HEK293T (cell line): ENCODE measurements at regions not wholly inside any gene's neighbourhood (a gene's known extent, or its start where the extent isn't known, plus 50 kb on each side); places are given as distances from the start of the nearest gene placed in this dataset.

ENCODE experiments used
- CTCF ChIA-PET: fragments of 350-600 bp; formaldehyde crosslinking; extraction: SDS; loops from one replicate; lab custom pipeline; 2021; ENCODE audit warnings: antibody characterized with exemption, inconsistent platforms; lab: Yijun Ruan, JAX
- POLR2A ChIA-PET: fragments of 350-600 bp; formaldehyde crosslinking; extraction: SDS; loops from one replicate; lab custom pipeline; 2020; ENCODE audit warnings: antibody characterized with exemption, inconsistent platforms; lab: Yijun Ruan, JAX
- DNase-seq: peaks from one replicate; pipeline ENCODE4 v3.0.0; 2012; ENCODE audit warnings: mixed read lengths; ENCODE audit errors: extremely low spot score
- ARNT ChIP-seq: fragments of 450-650 bp; IDR thresholded peaks from 2 replicates; pipeline ENCODE4 v1.6.1; 2017; ENCODE audit warnings: mild to moderate bottlenecking
- BHLHE40 ChIP-seq: fragments of 450-650 bp; IDR thresholded peaks from 2 replicates; pipeline ENCODE4 v1.6.1; 2016; ENCODE audit warnings: mild to moderate bottlenecking, moderate library complexity, borderline replicate concordance
- CTBP1 ChIP-seq: fragments of 450-650 bp; IDR thresholded peaks from 2 replicates; pipeline ENCODE4 v1.6.1; 2016; ENCODE audit warnings: borderline replicate concordance
- ELF4 ChIP-seq: fragments of 450-650 bp; IDR thresholded peaks from 2 replicates; pipeline ENCODE4 v1.6.1; 2017; ENCODE audit warnings: antibody characterized with exemption
- FOXA1 ChIP-seq: fragments of 450-650 bp; IDR thresholded peaks from 2 replicates; pipeline ENCODE4 v1.6.1; 2016; ENCODE audit warnings: mild to moderate bottlenecking
- FOXK2 ChIP-seq: fragments of 450-650 bp; IDR thresholded peaks from 2 replicates; pipeline ENCODE4 v1.6.1; 2016; ENCODE audit warnings: mild to moderate bottlenecking
- FOXM1 ChIP-seq: fragments of 450-650 bp; IDR thresholded peaks from 2 replicates; pipeline ENCODE4 v1.6.1; 2017; ENCODE audit warnings: mild to moderate bottlenecking, borderline replicate concordance
- HDGF ChIP-seq: fragments of 450-650 bp; IDR thresholded peaks from 2 replicates; pipeline ENCODE4 v1.6.1; 2017; ENCODE audit warnings: antibody characterized with exemption, borderline replicate concordance
- L3MBTL2 ChIP-seq: fragments of 450-650 bp; conservative IDR thresholded peaks from 2 replicates; pipeline ENCODE4 v1.6.1; 2016; ENCODE audit warnings: mild to moderate bottlenecking
- LEF1 ChIP-seq: fragments of 450-650 bp; IDR thresholded peaks from 2 replicates; pipeline ENCODE4 v1.6.1; 2017; ENCODE audit warnings: mild to moderate bottlenecking, borderline replicate concordance
- NFRKB ChIP-seq: fragments of 450-650 bp; IDR thresholded peaks from 2 replicates; pipeline ENCODE4 v1.6.1; 2016; ENCODE audit warnings: mild to moderate bottlenecking, moderate library complexity
- PKNOX1 ChIP-seq: fragments of 450-650 bp; IDR thresholded peaks from 2 replicates; pipeline ENCODE4 v1.6.1; 2016
- SP1 ChIP-seq: fragments of 450-650 bp; IDR thresholded peaks from 2 replicates; pipeline ENCODE4 v1.6.1; 2017
- SUZ12 ChIP-seq: fragments of 450-650 bp; IDR thresholded peaks from 2 replicates; pipeline ENCODE4 v1.6.1; 2016; ENCODE audit warnings: mild to moderate bottlenecking
- TARDBP ChIP-seq: fragments of 450-650 bp; IDR thresholded peaks from 2 replicates; pipeline ENCODE4 v1.6.1; 2016
- ZNF384 ChIP-seq: fragments of 450-650 bp; IDR thresholded peaks from 2 replicates; pipeline ENCODE4 v1.6.1; 2016

GRCh38 chr12:58433959-58434358 lies 486.3 kb downstream of the LRIG3 start:
- CTCF ChIA-PET: no interaction called here
- no peak for DNase-seq
- TF ChIP-seq ELF4: no peak
- TF ChIP-seq PKNOX1: no peak
- no peak for TF ChIP-seq FOXA1
- TF ChIP-seq FOXM1: no peak
- TF ChIP-seq HDGF: no peak
- TF ChIP-seq ZNF384: no peak
- no peak for TF ChIP-seq SUZ12
- POLR2A ChIA-PET: no interaction called here

GRCh38 chr12:58434726-58435125 lies 485.6 kb downstream of the LRIG3 start:
- DNase-seq: no peak
- ChIA-PET CTCF (no interaction called here), POLR2A (no interaction called here)
- TF ChIP-seq LEF1 (no peak), PKNOX1 (no peak), TARDBP (no peak)

- DNase-seq: no peak
- POLR2A ChIA-PET: no interaction called here
- CTCF ChIA-PET: no interaction called here
- TF ChIP-seq FOXM1: no peak
- no peak for TF ChIP-seq SP1
- TF ChIP-seq BHLHE40: no peak
- TF ChIP-seq HDGF: no peak
- no peak for TF ChIP-seq ZNF384
- no peak for TF ChIP-seq CTBP1
- TF ChIP-seq PKNOX1: no peak
- TF ChIP-seq NFRKB: no peak
- no peak for TF ChIP-seq ARNT
- TF ChIP-seq TARDBP: no peak
- TF ChIP-seq FOXK2: no peak
- no peak for TF ChIP-seq L3MBTL2
- TF ChIP-seq SUZ12: no peak
- no peak for TF ChIP-seq ELF4
- TF ChIP-seq FOXA1: no peak
- no peak for TF ChIP-seq LEF1
Measured at GRCh38 chr12:58435647-58436046, 484.7 kb downstream of the LRIG3 start.

GRCh38 chr12:58441483-58441882 lies 478.8 kb downstream of the LRIG3 start:
- ChIA-PET POLR2A (no interaction called here), CTCF (no interaction called here)
- DNase-seq: no peak
- TF ChIP-seq FOXK2 (no peak), ZNF384 (no peak)

- TF ChIP-seq SP1: no peak
- TF ChIP-seq HDGF: no peak
- TF ChIP-seq FOXK2: no peak
- no peak for TF ChIP-seq BHLHE40
- TF ChIP-seq LEF1: no peak
- no peak for TF ChIP-seq FOXA1
- no peak for TF ChIP-seq CTBP1
- no peak for TF ChIP-seq ARNT
- TF ChIP-seq TARDBP: no peak
- no peak for TF ChIP-seq L3MBTL2
- TF ChIP-seq PKNOX1: no peak
- no peak for TF ChIP-seq ZNF384
- TF ChIP-seq NFRKB: no peak
- no peak for TF ChIP-seq ELF4
- TF ChIP-seq FOXM1: no peak
- peak; percentile 22 for DNase-seq
- POLR2A ChIA-PET: no interaction called here
- CTCF ChIA-PET: interaction anchor here (1.1 kb wide), 1 partner anchor 50 kb away, joined by 3 read pairs; no protein-coding TSS in a partner anchor
Measured at GRCh38 chr12:58443273-58443980, 476.9 kb downstream of the LRIG3 start.

- TF ChIP-seq TARDBP: no peak
- DNase-seq: no peak
- POLR2A ChIA-PET: no interaction called here
- CTCF ChIA-PET: interaction anchor here (1.1 kb wide), 1 partner anchor 49 kb away, joined by 3 read pairs; no protein-coding TSS in a partner anchor
Measured at GRCh38 chr12:58443981-58444371, 476.3 kb downstream of the LRIG3 start.

- DNase-seq: no peak
- ChIA-PET POLR2A (no interaction called here), CTCF (no interaction called here)
- no peak for TF ChIP-seq SP1
- TF ChIP-seq NFRKB: no peak
- TF ChIP-seq ZNF384: no peak
- TF ChIP-seq FOXM1: no peak
- no peak for TF ChIP-seq SUZ12
- no peak for TF ChIP-seq BHLHE40
- TF ChIP-seq PKNOX1: no peak
- no peak for TF ChIP-seq CTBP1
- no peak for TF ChIP-seq L3MBTL2
- no peak for TF ChIP-seq ARNT
- TF ChIP-seq ELF4: no peak
- TF ChIP-seq TARDBP: no peak
- no peak for TF ChIP-seq FOXK2
- TF ChIP-seq HDGF: no peak
- TF ChIP-seq FOXA1: no peak
- TF ChIP-seq LEF1: no peak
Measured at GRCh38 chr12:58450868-58451482, 469.3 kb downstream of the LRIG3 start.
